HUDEP-2 (cell line): ENCODE measurements at regions not wholly inside any gene's neighbourhood (a gene's known extent, or its start where the extent isn't known, plus 50 kb on each side); places are given as distances from the start of the nearest gene placed in this dataset.

Experiments used
- DNase-seq, 76 experiments: peaks; one replicate each; lab custom pipeline; 2025; ENCODE audit not compliant: unreplicated experiment in 76 of 76; lab: John Stamatoyannopoulos, UW

DNA sequence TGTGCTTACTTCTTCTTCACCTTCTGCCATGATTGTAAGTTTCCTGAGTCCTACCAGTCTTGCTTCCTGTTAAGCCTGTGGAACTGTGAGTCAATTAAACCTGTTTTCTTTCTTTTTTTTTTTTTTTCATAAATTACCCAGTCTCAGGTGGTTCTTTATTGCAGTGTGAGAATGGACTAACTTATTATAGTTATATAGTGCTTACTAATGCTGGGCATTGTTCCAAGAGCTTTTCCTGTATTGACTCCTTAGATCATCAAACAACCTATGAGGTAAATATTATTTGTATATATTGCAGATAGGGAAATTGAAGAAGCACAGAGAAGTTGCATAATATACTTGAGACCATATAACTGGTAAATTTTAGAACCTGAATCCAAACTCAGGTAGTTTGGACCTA, 98.1 kb downstream of the MBL2 start:
- DNase-seq: no peak

DNA sequence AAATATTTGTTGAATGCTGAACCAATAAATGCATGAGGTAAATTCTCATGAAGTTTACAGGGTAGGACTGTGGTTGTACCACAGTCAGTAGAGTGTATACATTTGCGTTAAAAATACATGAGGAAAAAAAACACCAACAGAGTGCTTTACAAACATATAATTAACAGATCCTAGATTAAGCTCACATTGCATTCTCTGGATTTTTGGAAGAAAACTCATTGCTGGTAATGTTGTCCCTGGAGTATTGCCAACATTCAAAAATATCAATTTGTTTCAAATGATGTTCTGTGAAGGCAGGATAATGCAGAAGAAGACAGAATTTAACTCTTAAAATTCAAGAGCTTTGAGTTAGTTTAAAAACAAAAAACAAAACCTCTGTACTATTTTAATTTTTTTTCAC, 95.5 kb downstream of the MBL2 start:
- no peak for DNase-seq

DNA sequence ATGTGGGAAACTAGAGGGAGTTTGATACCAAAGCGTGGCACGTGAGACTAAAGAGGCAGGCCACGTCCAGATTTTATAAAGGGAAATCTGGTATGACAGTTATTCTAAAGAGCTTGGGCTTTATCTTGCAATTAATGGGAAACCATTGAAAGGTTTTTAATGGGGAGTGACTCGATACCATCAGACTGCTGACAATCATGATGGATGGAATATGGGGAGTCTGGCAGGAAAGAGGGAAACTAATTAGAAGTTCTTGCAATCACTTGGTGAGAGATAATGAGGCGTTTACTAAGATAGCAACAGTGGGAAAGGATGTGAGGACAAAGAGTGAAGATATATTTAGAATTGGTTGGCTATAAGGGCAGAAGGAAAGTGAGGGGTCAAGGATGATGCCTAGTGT, 94.0 kb downstream of the MBL2 start:
- DNase-seq: no peak

DNA sequence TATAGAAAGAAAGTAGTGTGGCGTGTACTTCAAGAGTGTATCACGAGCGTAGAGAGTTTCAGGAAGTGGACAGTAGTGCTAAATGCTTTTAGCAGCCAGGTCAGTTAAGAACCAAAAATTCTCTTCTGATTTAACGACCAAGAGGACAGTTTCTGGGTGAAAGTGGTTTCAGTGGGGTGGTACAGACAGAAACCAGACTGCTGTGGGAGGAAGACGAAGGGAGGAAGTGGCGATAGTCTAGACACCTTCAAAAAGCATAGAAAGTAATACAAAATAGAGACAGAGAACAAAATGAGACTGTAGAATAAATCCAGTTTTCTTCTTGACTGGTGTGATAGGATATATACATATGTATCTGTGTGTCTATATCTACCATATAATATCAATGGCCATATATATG, 93.5 kb downstream of the MBL2 start:
- no peak for DNase-seq

DNA sequence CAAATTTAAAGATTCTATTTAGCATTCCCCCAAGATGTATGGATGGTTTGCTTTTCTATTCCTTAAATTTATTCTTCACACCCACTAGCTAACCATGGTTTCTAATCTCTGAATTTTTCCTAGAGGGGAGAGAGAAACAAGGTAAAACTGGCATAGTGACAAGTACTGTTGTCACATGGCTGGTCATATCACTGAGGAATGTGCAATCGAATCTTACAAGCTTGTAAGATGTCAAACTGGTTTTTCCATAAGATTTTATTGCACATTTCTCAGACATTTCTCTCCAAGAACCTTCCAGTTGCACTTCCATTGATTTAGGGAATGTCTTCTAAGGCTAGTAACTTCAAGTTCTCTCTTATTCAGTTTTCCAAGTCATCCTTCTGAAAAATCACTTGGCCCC, 89.8 kb downstream of the MBL2 start:
- no peak for DNase-seq

DNA sequence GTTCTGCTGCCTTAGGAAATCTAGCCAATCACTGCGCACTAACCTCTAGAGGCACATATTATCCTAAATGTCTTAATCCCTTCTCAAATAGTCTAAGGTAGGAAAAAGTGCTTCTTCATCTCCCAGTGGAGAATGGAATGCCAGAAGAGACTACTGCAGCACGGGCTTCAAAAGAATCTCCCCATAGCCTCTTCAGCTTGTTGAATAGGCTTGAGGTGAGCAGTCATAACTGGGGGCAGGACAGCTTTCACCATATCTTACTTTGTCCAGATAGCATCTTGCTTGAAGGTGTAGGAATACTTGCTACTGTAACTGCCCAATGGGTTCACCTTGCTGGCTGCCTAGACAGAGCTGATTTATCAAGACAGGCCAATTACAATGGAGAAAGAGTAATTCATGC, 88.8 kb downstream of the MBL2 start:
- DNase-seq: no peak

DNA sequence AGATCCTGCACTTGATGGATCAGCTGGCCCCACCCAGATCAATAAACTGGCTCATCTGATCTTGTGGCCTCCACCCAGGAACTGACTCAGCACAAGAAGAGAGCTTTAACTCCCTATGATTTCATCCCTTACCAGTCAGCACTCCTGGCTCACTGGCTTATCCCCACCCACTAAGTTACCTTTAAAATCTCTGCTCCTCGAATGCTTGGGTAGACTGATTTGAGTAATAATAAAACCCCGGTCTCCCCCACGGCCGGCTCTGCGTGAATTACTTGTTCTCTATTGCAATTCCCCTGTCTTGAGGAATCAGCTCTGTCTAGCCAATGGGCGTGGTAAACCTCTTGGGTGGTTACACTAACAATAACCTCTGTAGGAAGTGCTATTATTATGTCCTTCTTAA, 83.7 kb downstream of the MBL2 start:
- DNase-seq: no peak

DNA sequence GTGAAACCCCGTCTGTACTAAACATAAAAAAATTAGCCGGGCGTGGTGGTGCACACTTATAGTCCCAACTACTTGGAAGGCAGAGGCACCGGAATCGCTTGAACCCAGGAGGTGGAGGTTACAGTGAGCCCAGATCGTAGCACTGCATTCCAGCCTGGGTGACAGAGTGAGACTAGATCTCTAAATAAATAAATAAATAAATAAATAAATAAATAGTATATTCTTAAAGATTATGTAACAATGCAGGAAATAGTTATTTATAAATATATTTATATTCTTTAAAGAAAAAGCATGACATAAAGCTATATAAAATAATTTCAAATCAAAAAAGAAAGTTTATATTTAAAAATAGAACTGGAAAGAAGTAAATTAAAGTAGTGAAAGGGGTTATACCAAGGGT, 76.4 kb downstream of the MBL2 start:
- DNase-seq: no peak

DNA sequence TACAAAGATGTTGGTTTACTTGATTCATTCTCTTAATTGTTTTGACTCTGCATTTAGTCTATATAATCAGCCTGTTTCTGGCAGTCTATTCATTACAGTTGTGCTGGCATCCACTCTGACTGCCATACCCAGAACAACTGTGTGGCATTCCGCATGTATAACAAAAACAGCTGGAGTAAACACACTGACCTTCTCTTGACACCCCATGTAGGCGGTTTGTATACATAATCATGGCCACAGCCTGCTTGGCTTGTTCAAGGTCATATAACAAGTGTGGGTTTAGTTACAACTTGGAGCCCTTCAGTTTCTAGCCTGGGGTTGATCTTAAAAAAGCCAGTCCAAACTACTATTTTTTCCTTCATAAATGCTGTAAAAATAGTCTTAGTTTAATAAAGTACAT, 70.9 kb downstream of the MBL2 start:
- DNase-seq: no peak

DNA sequence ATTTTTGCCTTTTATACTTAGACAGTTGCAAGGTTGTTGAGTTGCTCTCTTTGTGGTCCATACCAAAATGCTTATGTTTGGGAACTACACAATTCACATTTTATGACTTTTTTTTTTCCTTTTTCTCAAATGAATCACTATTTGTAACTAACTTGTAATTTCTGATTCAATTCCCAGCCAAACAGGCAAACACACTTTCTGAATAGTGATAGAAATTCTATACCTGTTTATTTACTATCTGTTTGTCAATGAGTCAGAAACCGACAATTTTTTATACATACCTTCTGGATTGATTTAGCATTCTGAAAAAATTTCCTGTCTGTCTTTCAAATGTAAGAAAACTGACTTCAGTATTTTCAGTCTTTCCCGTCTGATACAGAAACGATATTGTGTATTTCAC, 69.1 kb downstream of the MBL2 start:
- DNase-seq: no peak

DNA sequence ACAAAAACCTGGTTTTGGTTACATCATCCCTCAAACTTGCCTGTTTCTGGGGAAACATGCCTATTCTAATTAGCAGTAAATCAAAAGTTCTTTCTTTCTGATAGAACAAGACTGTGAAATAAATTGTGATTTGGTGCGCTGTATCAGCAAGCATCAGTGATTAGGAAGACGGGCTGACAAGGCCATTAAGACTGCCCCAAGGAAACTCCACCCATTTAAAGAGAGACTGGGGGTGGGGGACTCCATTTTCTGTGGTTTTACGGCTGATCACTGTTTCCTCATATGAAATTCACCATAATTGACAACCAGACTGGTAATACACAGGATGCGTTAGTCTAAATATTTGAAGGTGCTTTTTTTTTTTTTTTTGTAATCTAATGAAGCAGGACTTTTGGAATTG, 68.7 kb downstream of the MBL2 start:
- no peak for DNase-seq

DNA sequence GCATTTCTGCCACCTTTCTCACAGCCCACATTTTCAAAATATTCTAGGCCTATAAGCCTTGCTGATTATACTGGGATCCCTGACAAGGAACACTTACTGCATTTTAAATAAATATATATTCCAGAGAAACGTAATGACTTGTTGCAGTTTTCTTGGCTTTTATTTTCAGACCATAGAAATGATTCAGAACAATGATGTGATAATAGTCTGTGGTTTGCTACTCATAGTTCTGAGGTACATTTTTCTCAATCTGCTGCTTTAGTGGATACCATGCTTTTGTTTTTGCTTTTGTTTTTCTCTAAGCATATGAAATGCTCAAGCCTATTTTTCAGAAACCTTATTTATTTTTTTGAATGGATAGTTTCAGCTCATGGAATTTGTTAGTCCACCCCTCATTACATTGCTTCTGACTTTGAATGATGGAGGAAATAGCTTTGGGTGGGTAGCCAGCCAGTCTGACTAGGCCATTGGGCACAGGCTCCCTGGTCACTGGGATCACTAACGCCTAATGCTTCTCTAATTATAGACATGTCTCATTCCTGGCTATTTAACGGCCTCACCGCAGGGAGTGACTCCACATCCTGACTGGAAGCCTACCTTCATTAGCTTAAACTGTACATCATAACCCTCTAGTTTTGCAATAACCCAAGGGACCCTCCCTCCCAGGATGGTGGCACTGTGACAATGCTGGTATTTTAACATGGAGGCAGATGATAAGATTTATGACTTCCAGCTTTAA, 66.1 kb downstream of the MBL2 start:
- DNase-seq: no peak
